Esophagus squamous epithelium (tissue), 4 donors: ENCODE measurements at regions not wholly inside any gene's neighbourhood (a gene's known extent, or its start where the extent isn't known, plus 50 kb on each side); places are given as distances from the start of the nearest gene placed in this dataset.

ENCODE experiments used
- POLR2A ChIP-seq, 4 donors: fragments of 450-650 bp; IDR thresholded peaks; one replicate each; pipeline ENCODE4 v1.6.1; 2017; ENCODE audit warnings: antibody characterized with exemption in 4 of 4, mild to moderate bottlenecking in 4 of 4, moderate library complexity in 3 of 4
- TF ChIP-seq, protein P1 (sequence below), 6 experiments: fragments of 450-650 bp in 4 of 6; fragments of 200-600 bp in 2 of 6; sonication (generic) in 2 of 6; IDR thresholded peaks; one replicate each; pipeline ENCODE4 v1.5.1; 2016 to 2019; ENCODE audit warnings: antibody characterized with exemption in 6 of 6, mild to moderate bottlenecking in 4 of 6, moderate library complexity in 4 of 6

- TF ChIP-seq POLR2A (IDR thresholded peaks at IDR 0.05): no peak
- TF ChIP-seq, protein P1, sequence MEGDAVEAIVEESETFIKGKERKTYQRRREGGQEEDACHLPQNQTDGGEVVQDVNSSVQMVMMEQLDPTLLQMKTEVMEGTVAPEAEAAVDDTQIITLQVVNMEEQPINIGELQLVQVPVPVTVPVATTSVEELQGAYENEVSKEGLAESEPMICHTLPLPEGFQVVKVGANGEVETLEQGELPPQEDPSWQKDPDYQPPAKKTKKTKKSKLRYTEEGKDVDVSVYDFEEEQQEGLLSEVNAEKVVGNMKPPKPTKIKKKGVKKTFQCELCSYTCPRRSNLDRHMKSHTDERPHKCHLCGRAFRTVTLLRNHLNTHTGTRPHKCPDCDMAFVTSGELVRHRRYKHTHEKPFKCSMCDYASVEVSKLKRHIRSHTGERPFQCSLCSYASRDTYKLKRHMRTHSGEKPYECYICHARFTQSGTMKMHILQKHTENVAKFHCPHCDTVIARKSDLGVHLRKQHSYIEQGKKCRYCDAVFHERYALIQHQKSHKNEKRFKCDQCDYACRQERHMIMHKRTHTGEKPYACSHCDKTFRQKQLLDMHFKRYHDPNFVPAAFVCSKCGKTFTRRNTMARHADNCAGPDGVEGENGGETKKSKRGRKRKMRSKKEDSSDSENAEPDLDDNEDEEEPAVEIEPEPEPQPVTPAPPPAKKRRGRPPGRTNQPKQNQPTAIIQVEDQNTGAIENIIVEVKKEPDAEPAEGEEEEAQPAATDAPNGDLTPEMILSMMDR (IDR thresholded peaks at IDR 0.05): no peak
Observed at GRCh38 chr20:24305371-24305770, 164.1 kb upstream of the SYNDIG1 start.
